OCI-LY3 (cell line): ENCODE measurements at regions not wholly inside any gene's neighbourhood (a gene's known extent, or its start where the extent isn't known, plus 50 kb on each side); places are given as distances from the start of the nearest gene placed in this dataset.

ENCODE experiments used
- H2AFZ ChIP-seq: fragments of 200-600, 300-600 bp; shearing (Covaris generic); 2 replicates; pipeline ENCODE4 v1.6.0; 2014; ENCODE audit warnings: antibody characterized with exemption, low read depth, low read length
- H3K27ac ChIP-seq: fragments of 200-600, 300-600 bp; sonication (generic); 2 replicates; pipeline ENCODE4 v1.5.1; 2014; ENCODE audit warnings: mild to moderate bottlenecking, low read length, moderate library complexity, mixed read lengths
- H3K27me3 ChIP-seq: fragments of 200-600, 300-600 bp; sonication (generic); 2 replicates; pipeline ENCODE4 v1.6.1; 2014; ENCODE audit warnings: low read depth, low read length, mixed read lengths
- H3K36me3 ChIP-seq: fragments of 200-600, 300-600 bp; sonication (generic); replicated peaks from 2 replicates; pipeline ENCODE3; 2014; ENCODE audit warnings: low read depth, low read length, mixed read lengths
- H3K4me1 ChIP-seq: fragments of 300-600, 200-600 bp; sonication (generic); 2 replicates; pipeline ENCODE4 v1.6.1; 2014; ENCODE audit warnings: low read length, mixed read lengths
- H3K4me2 ChIP-seq: fragments of 200-600, 300-600 bp; sonication (generic); 2 replicates; pipeline ENCODE4 v1.6.1; 2014; ENCODE audit warnings: low read length, mixed read lengths
- H3K4me3 ChIP-seq: fragments of 300-600, 200-600 bp; sonication (generic); 2 replicates; pipeline ENCODE4 v1.5.1; 2014; ENCODE audit warnings: antibody characterized with exemption, mild to moderate bottlenecking, low read length, moderate library complexity
- H3K79me2 ChIP-seq: fragments of 300-600, 200-600 bp; shearing (Covaris generic); 2 replicates; pipeline ENCODE4 v1.6.1; 2014; ENCODE audit warnings: mild to moderate bottlenecking, low read length, mixed read lengths
- H3K9ac ChIP-seq: fragments of 300-600, 200-600 bp; shearing (Covaris generic); 2 replicates; pipeline ENCODE4 v1.6.0; 2014; ENCODE audit warnings: mild to moderate bottlenecking, low read length, moderate library complexity
- H3K9me3 ChIP-seq: fragments of 200-600, 300-600 bp; shearing (Covaris generic); 2 replicates; pipeline ENCODE4 v1.6.1; 2014; ENCODE audit warnings: low read length, mixed read lengths; ENCODE audit not compliant: insufficient read depth
- H4K20me1 ChIP-seq: fragments of 200-600, 300-600 bp; sonication (generic); 2 replicates; pipeline ENCODE4 v1.6.1; 2016; ENCODE audit warnings: low read length, mixed read lengths; ENCODE audit not compliant: insufficient read depth
- EZH2phosphoT487 ChIP-seq: fragments of 200-600 bp; shearing (Covaris generic); IDR thresholded peaks from 2 replicates; pipeline ENCODE4 v1.6.1; 2018; ENCODE audit warnings: antibody characterized with exemption, mixed run types, low read depth
- TF ChIP-seq, protein P1 (sequence below): fragments of 200-600, 300-600 bp; sonication (generic); IDR thresholded peaks from 2 replicates; pipeline ENCODE4 v1.5.1; 2014; ENCODE audit warnings: antibody characterized with exemption, low read length, low read depth

DNA sequence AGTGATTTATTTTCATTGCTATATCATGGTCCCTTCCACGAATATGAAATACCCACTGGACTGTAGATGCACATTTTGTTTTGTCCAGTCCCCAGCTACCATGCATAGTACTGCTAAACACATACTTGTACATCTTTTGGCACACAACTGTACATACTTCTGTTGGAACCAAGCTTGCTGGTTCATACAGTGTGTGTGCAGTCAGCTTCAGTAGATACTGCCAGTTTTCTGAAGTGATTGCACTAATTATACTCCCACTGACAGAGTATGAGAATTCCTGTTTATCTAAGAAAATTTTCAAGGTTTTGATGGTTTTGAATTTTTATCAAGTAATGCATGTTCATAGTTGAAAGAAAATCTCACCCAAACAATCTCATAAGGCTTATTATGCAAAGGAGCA lies 100.7 kb upstream of the LMCD1 start:
- Histone ChIP-seq H4K20me1 (no peaks in the 10 kb centered on the region), H3K36me3 (no peaks in the 10 kb centered on the region)
- no peak for TF ChIP-seq EZH2phosphoT487
- TF ChIP-seq, protein P1, sequence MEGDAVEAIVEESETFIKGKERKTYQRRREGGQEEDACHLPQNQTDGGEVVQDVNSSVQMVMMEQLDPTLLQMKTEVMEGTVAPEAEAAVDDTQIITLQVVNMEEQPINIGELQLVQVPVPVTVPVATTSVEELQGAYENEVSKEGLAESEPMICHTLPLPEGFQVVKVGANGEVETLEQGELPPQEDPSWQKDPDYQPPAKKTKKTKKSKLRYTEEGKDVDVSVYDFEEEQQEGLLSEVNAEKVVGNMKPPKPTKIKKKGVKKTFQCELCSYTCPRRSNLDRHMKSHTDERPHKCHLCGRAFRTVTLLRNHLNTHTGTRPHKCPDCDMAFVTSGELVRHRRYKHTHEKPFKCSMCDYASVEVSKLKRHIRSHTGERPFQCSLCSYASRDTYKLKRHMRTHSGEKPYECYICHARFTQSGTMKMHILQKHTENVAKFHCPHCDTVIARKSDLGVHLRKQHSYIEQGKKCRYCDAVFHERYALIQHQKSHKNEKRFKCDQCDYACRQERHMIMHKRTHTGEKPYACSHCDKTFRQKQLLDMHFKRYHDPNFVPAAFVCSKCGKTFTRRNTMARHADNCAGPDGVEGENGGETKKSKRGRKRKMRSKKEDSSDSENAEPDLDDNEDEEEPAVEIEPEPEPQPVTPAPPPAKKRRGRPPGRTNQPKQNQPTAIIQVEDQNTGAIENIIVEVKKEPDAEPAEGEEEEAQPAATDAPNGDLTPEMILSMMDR, result no peak

GRCh38 chr3:8403996-8404395 lies 97.6 kb upstream of the LMCD1 start:
- Histone ChIP-seq H3K27ac (no peak overlapping the region), H3K9me3 (no peaks in the 10 kb centered on the region), H3K27me3 (0 out of 2 replicates have a peak, but pooled peaks cover 9% of the 10 kb centered on the region), H3K4me2 (no peak overlapping the region), H4K20me1 (no peaks in the 10 kb centered on the region), H3K79me2 (no peaks in the 10 kb centered on the region), H3K36me3 (no peaks in the 10 kb centered on the region), H3K4me1 (no peaks in the 10 kb centered on the region), H2AFZ (no peak overlapping the region), H3K4me3 (no peak overlapping the region), H3K9ac (no peak overlapping the region)
- TF ChIP-seq, protein P1, result no peak
- TF ChIP-seq EZH2phosphoT487, result no peak

More for the DNA sequence above, 100.7 kb upstream of the LMCD1 start:
- H3K9ac ChIP-seq, result no peak overlapping the region
- H3K79me2 ChIP-seq, result no peaks in the 10 kb centered on the region
- no peak overlapping the region for H3K27ac ChIP-seq
- no peak overlapping the region for H2AFZ ChIP-seq
- H3K9me3 ChIP-seq, result no peaks in the 10 kb centered on the region
- H3K27me3 ChIP-seq, result 0 out of 2 replicates have a peak, but pooled peaks cover 3% of the 10 kb centered on the region
- H3K4me3 ChIP-seq, result no peak overlapping the region
- no peak overlapping the region for H3K4me2 ChIP-seq
- no peaks in the 10 kb centered on the region for H3K4me1 ChIP-seq

- H3K9me3 ChIP-seq, result no peaks in the 10 kb centered on the region
- H3K4me2 ChIP-seq, result no peak overlapping the region
- H3K4me3 ChIP-seq, result no peak overlapping the region
- H3K9ac ChIP-seq, result no peak overlapping the region
- no peaks in the 10 kb centered on the region for H4K20me1 ChIP-seq
- no peaks in the 10 kb centered on the region for H3K36me3 ChIP-seq
- H3K27ac ChIP-seq, result no peak overlapping the region
- no peaks in the 10 kb centered on the region for H3K4me1 ChIP-seq
- 0 out of 2 replicates have a peak, but pooled peaks cover 9% of the 10 kb centered on the region for H3K27me3 ChIP-seq
- TF ChIP-seq EZH2phosphoT487, result no peak
- TF ChIP-seq, protein P1, result no peak
- no peaks in the 10 kb centered on the region for H3K79me2 ChIP-seq
- no peak overlapping the region for H2AFZ ChIP-seq
Observed at GRCh38 chr3:8405144-8405543, 96.5 kb upstream of the LMCD1 start.

- Histone ChIP-seq H3K9me3 (no peaks in the 10 kb centered on the region), H3K4me3 (no peak overlapping the region), H2AFZ (no peak overlapping the region), H3K9ac (no peak overlapping the region), H3K4me2 (no peak overlapping the region), H3K27me3 (0 out of 2 replicates have a peak, but pooled peaks cover 9% of the 10 kb centered on the region), H4K20me1 (no peaks in the 10 kb centered on the region), H3K79me2 (no peaks in the 10 kb centered on the region), H3K4me1 (no peaks in the 10 kb centered on the region), H3K36me3 (no peaks in the 10 kb centered on the region), H3K27ac (no peak overlapping the region)
- TF ChIP-seq EZH2phosphoT487, result no peak
Observed at GRCh38 chr3:8406479-8406878, 95.1 kb upstream of the LMCD1 start.
